HEK293T (cell line): ENCODE measurements at regions not wholly inside any gene's neighbourhood (a gene's known extent, or its start where the extent isn't known, plus 50 kb on each side); places are given as distances from the start of the nearest gene placed in this dataset.

ENCODE experiments used
- BHLHE40 ChIP-seq: fragments of 450-650 bp; IDR thresholded peaks from 2 replicates; pipeline ENCODE4 v1.6.1; 2016; ENCODE audit warnings: mild to moderate bottlenecking, moderate library complexity, borderline replicate concordance
- ELF4 ChIP-seq: fragments of 450-650 bp; IDR thresholded peaks from 2 replicates; pipeline ENCODE4 v1.6.1; 2017; ENCODE audit warnings: antibody characterized with exemption
- FOXM1 ChIP-seq: fragments of 450-650 bp; IDR thresholded peaks from 2 replicates; pipeline ENCODE4 v1.6.1; 2017; ENCODE audit warnings: mild to moderate bottlenecking, borderline replicate concordance
- HDGF ChIP-seq: fragments of 450-650 bp; IDR thresholded peaks from 2 replicates; pipeline ENCODE4 v1.6.1; 2017; ENCODE audit warnings: antibody characterized with exemption, borderline replicate concordance
- SP1 ChIP-seq: fragments of 450-650 bp; IDR thresholded peaks from 2 replicates; pipeline ENCODE4 v1.6.1; 2017
- SUZ12 ChIP-seq: fragments of 450-650 bp; IDR thresholded peaks from 2 replicates; pipeline ENCODE4 v1.6.1; 2016; ENCODE audit warnings: mild to moderate bottlenecking
- TARDBP ChIP-seq: fragments of 450-650 bp; IDR thresholded peaks from 2 replicates; pipeline ENCODE4 v1.6.1; 2016
- ZNF384 ChIP-seq: fragments of 450-650 bp; IDR thresholded peaks from 2 replicates; pipeline ENCODE4 v1.6.1; 2016

DNA sequence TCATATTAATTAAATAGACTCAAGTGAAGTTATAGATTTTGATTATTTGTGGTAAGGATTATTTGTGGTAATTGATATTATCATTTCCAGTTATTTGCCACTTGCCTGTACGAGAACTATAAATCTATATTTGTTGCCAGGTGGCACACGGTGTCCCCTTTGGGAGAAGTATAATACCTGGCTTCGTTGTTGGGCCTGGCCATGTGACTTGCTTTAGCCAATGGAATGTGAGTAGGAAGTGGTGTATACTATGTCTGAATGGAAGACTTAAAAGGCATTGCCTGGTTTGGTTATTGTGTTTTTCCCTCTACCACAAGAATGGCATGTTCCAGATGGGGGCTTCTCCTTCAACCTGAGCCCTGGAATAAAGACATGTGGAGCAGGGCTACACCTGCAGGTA, 228.1 kb downstream of the CDC5L start:
- TF ChIP-seq ZNF384: no peak
- TF ChIP-seq HDGF: no peak
- no peak for TF ChIP-seq ELF4
- no peak for TF ChIP-seq BHLHE40
- no peak for TF ChIP-seq SUZ12
- no peak for TF ChIP-seq SP1
- TF ChIP-seq TARDBP: no peak
- TF ChIP-seq FOXM1: no peak
